ENCODE measurements at regions not wholly inside any gene's neighbourhood (a gene's known extent, or its start where the extent isn't known, plus 50 kb on each side); places are given as distances from the start of the nearest gene placed in this dataset.

DNA sequence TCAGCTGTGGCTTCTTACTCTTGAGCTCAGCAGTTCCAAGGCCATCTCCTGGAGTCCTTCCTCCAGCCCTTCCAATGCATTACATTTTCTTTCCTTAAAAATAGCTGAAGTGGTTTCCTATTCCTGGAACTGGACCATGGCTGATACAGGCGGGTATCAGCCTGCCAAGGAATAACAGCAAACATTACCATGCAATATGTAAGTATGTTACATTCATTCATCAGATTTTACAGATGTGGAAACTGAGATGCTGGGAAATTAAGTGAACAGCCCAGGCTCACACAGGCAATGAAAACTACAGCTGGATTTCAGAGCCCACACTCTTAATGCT is 100.4 kb downstream of the NRN1 start:
- dilution Hi-C loops (cut with MboI; ENCODE audit: extremely low pct_ligation_motif_present, low sequenced_read_pairs): no loop called here
- Histone ChIP-seq H2AFZ (ENCODE audit: control insufficient read depth, low read length) (no peak overlapping the region), H3K9me3 (ENCODE audit: control insufficient read depth, low read depth, low read length) (no peaks in the 10 kb centered on the region), H3K4me3 (ENCODE audit: control insufficient read depth in 2 of 3, extremely low read depth in 1 of 3, insufficient read depth in 2 of 3, low read depth in 1 of 3, low read length in 3 of 3) (no peak overlapping the region), H3K4me2 (ENCODE audit: control insufficient read depth, extremely low read depth, insufficient read depth, low read depth, low read length) (no peak overlapping the region), H3K79me2 (ENCODE audit: control insufficient read depth, insufficient read depth, low read length) (no peaks in the 10 kb centered on the region), H3K4me1 (ENCODE audit: control insufficient read depth, extremely low read depth, insufficient read depth, low read length) (peaks cover 6% of the 10 kb centered on the region), H4K20me1 (ENCODE audit: control insufficient read depth, extremely low read depth, insufficient read depth, low read length) (no peaks in the 10 kb centered on the region), H3K9ac (ENCODE audit: control insufficient read depth, extremely low read depth, insufficient read depth, low read length) (no peak overlapping the region), H3K36me3 (ENCODE audit: control insufficient read depth in 2 of 2, extremely low read depth in 1 of 2, insufficient read depth in 2 of 2, low read length in 2 of 2) (no peaks in the 10 kb centered on the region), H3K9me1 (ENCODE audit: control insufficient read depth, extremely low read depth, insufficient read depth, low read length) (no peaks in the 10 kb centered on the region), H3K27ac (ENCODE audit: control insufficient read depth, insufficient read depth, low read length) (no peak overlapping the region), H3K27me3 (ENCODE audit: control insufficient read depth, extremely low read depth, insufficient read depth, low read length) (no peaks in the 10 kb centered on the region)
- DNase-seq (ENCODE audit: low read depth, low spot score): no peak
- FAIRE-seq: no peak
- no peak for TF ChIP-seq EZH2 (IDR thresholded peaks at IDR 0.05; ENCODE audit: low read length)
- TF ChIP-seq, protein P1, sequence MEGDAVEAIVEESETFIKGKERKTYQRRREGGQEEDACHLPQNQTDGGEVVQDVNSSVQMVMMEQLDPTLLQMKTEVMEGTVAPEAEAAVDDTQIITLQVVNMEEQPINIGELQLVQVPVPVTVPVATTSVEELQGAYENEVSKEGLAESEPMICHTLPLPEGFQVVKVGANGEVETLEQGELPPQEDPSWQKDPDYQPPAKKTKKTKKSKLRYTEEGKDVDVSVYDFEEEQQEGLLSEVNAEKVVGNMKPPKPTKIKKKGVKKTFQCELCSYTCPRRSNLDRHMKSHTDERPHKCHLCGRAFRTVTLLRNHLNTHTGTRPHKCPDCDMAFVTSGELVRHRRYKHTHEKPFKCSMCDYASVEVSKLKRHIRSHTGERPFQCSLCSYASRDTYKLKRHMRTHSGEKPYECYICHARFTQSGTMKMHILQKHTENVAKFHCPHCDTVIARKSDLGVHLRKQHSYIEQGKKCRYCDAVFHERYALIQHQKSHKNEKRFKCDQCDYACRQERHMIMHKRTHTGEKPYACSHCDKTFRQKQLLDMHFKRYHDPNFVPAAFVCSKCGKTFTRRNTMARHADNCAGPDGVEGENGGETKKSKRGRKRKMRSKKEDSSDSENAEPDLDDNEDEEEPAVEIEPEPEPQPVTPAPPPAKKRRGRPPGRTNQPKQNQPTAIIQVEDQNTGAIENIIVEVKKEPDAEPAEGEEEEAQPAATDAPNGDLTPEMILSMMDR (optimal IDR thresholded peaks at IDR 0.05 in 1 of 3, IDR thresholded peaks at IDR 0.05 in 1 of 3, conservative IDR thresholded peaks at IDR 0.05 in 1 of 3; ENCODE audit: extremely low read depth in 1 of 3, insufficient read depth in 2 of 3, low read length in 3 of 3): no peak

DNA sequence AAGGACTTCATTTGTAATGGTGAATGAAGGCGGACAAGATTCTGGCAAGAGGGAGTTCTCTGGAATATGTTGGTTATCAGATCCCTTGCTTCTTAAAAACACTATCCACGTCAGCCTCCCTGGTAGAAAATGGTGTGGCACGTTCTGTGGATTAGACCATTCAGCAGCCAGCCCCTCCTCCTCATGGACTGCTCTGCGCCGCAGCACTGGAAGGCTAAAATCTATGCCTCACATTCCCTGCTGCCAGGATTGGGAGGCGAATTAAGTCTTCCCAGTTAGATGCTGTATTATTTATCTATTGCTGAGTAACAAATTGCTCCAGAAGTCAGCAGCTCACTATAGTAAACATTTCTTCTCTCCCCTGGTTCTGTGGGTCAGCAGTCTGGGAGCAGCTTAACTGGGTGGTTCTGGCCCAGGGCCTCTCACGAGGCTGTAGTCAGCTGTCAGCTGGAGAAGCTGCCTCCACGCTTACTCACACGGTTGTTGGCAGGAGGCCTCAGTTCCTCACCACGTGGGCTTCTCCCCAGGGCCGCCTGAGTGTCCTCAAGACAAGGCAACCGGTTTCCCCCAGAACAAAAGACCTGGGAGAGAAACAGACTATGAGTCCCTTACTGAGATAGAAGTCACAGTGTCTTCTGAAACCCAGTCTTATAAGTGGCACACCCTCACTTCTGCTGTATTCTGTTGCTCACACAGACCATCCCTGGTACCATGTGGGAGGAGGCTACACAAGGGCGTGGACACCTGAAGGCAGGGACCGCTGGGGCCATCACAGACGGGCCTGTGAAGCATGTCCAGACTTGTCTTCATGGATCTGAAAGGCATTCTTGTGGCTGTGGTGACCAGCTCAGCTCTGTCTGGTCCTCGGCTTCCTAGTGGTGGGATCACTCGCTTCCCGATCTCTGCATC is 101.0 kb downstream of the NRN1 start:
- TF ChIP-seq EZH2 (IDR thresholded peaks at IDR 0.05; ENCODE audit: low read length): no peak
- TF ChIP-seq, protein P1 (optimal IDR thresholded peaks at IDR 0.05 in 1 of 3, IDR thresholded peaks at IDR 0.05 in 1 of 3, conservative IDR thresholded peaks at IDR 0.05 in 1 of 3; ENCODE audit: extremely low read depth in 1 of 3, insufficient read depth in 2 of 3, low read length in 3 of 3): no peak
- DNase-seq (ENCODE audit: low read depth, low spot score) (peak; percentile 42), FAIRE-seq (peak; percentile 62)
- H3K27ac ChIP-seq (ENCODE audit: control insufficient read depth, insufficient read depth, low read length): no peak overlapping the region
- H3K4me3 ChIP-seq (ENCODE audit: control insufficient read depth in 2 of 3, extremely low read depth in 1 of 3, insufficient read depth in 2 of 3, low read depth in 1 of 3, low read length in 3 of 3): no peak overlapping the region
- no peaks in the 10 kb centered on the region for H4K20me1 ChIP-seq (ENCODE audit: control insufficient read depth, extremely low read depth, insufficient read depth, low read length)
- no peaks in the 10 kb centered on the region for H3K79me2 ChIP-seq (ENCODE audit: control insufficient read depth, insufficient read depth, low read length)
- no peaks in the 10 kb centered on the region for H3K9me1 ChIP-seq (ENCODE audit: control insufficient read depth, extremely low read depth, insufficient read depth, low read length)
- dilution Hi-C loops (cut with MboI; ENCODE audit: extremely low pct_ligation_motif_present, low sequenced_read_pairs): no loop called here
- H3K4me1 ChIP-seq (ENCODE audit: control insufficient read depth, extremely low read depth, insufficient read depth, low read length): peaks cover 6% of the 10 kb centered on the region
- no peaks in the 10 kb centered on the region for H3K36me3 ChIP-seq (ENCODE audit: control insufficient read depth in 2 of 2, extremely low read depth in 1 of 2, insufficient read depth in 2 of 2, low read length in 2 of 2)
- H3K9ac ChIP-seq (ENCODE audit: control insufficient read depth, extremely low read depth, insufficient read depth, low read length): no peak overlapping the region
- H3K27me3 ChIP-seq (ENCODE audit: control insufficient read depth, extremely low read depth, insufficient read depth, low read length): no peaks in the 10 kb centered on the region
- H3K9me3 ChIP-seq (ENCODE audit: control insufficient read depth, low read depth, low read length): no peaks in the 10 kb centered on the region
- H3K4me2 ChIP-seq (ENCODE audit: control insufficient read depth, extremely low read depth, insufficient read depth, low read depth, low read length): no peak overlapping the region
- H2AFZ ChIP-seq (ENCODE audit: control insufficient read depth, low read length): peak overlapping the region; percentile 9

Data from keratinocyte (primary cell).